ENCODE measurements at regions not wholly inside any gene's neighbourhood (a gene's known extent, or its start where the extent isn't known, plus 50 kb on each side); places are given as distances from the start of the nearest gene placed in this dataset.

DNA sequence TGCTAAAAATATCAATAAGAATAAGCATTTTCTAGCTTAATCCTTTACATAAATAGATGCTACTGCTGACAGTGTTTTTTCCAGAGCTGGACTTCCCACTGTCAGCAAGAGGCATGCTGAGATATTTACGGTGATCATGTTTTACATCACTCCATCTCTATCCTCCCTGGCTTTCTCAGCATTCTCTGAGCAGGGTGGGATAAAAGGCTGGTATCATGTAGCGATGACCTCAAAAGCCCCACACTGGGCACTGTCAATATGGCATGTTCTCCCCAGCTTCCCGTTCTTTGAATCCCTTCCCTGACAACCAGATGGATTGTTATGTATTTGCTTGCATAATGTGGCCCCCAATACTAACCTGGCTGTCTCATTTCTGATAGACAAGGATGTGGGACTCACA, 83.2 kb upstream of the EPHA4 start:
- no peak for TF ChIP-seq POLR2A (IDR thresholded peaks at IDR 0.05; ENCODE audit: control extremely low read depth in 1 of 2, low read depth in 2 of 2, low read length in 2 of 2)
- TF ChIP-seq RXRA (IDR thresholded peaks at IDR 0.05; ENCODE audit: insufficient read depth, low read depth, low read length): no peak

Measured in H1 (cell line).